Skeletal muscle satellite cell (primary cell): ENCODE measurements at regions not wholly inside any gene's neighbourhood (a gene's known extent, or its start where the extent isn't known, plus 50 kb on each side); places are given as distances from the start of the nearest gene placed in this dataset.

Experiments used
- H3K27me3 ChIP-seq: 2 replicates; pipeline ENCODE4 v1.7.0; 2013; ENCODE audit warnings: low read length; ENCODE audit not compliant: control insufficient read depth, insufficient read depth
- H3K36me3 ChIP-seq: 2 replicates; pipeline ENCODE4 v1.7.0; 2013; ENCODE audit warnings: mild to moderate bottlenecking, control low read depth, low read length; ENCODE audit not compliant: insufficient read depth
- H3K4me1 ChIP-seq: 2 replicates; pipeline ENCODE4 v1.7.0; 2013; ENCODE audit warnings: low read length; ENCODE audit not compliant: control insufficient read depth, insufficient read depth
- H3K4me2 ChIP-seq: 2 replicates; pipeline ENCODE4 v1.7.0; 2013; ENCODE audit warnings: mild to moderate bottlenecking, low read length
- H3K4me3 ChIP-seq: 2 replicates; pipeline ENCODE4 v1.7.0; 2013; ENCODE audit warnings: low read length
- H3K9ac ChIP-seq: 2 replicates; pipeline ENCODE4 v1.7.0; 2013; ENCODE audit warnings: mild to moderate bottlenecking, low read depth, low read length, moderate library complexity
- H3K9me3 ChIP-seq: replicated peaks from 2 replicates; pipeline ENCODE4 v1.7.0; 2013; ENCODE audit warnings: mild to moderate bottlenecking, control low read depth, low read length

- Histone ChIP-seq H3K27me3 (no peaks in the 10 kb centered on the region), H3K4me3 (no peak overlapping the region), H3K36me3 (no peaks in the 10 kb centered on the region)
Measured at GRCh38 chr6:163985710-163986109, 571.2 kb downstream of the QKI start.

GRCh38 chr6:163985040-163985439, 570.5 kb downstream of the QKI start:
- Histone ChIP-seq H3K36me3 (no peaks in the 10 kb centered on the region), H3K27me3 (no peaks in the 10 kb centered on the region), H3K4me1 (no peaks in the 10 kb centered on the region), H3K9ac (no peak overlapping the region), H3K4me3 (no peak overlapping the region), H3K9me3 (no peaks in the 10 kb centered on the region), H3K4me2 (no peak overlapping the region)

More at GRCh38 chr6:163985710-163986109, 571.2 kb downstream of the QKI start:
- Histone ChIP-seq H3K9me3 (no peaks in the 10 kb centered on the region), H3K9ac (no peak overlapping the region), H3K4me2 (no peak overlapping the region), H3K4me1 (no peaks in the 10 kb centered on the region)

- no peak overlapping the region for H3K4me2 ChIP-seq
- no peaks in the 10 kb centered on the region for H3K36me3 ChIP-seq
- no peaks in the 10 kb centered on the region for H3K27me3 ChIP-seq
- no peak overlapping the region for H3K4me3 ChIP-seq
- H3K9ac ChIP-seq, result no peak overlapping the region
- H3K9me3 ChIP-seq, result no peaks in the 10 kb centered on the region
- H3K4me1 ChIP-seq, result no peaks in the 10 kb centered on the region
Measured at GRCh38 chr6:163984124-163984936, 569.8 kb downstream of the QKI start.

GRCh38 chr6:163983679-163984078, 569.2 kb downstream of the QKI start:
- no peak overlapping the region for H3K9ac ChIP-seq

GRCh38 chr6:163974322-163974721, 559.8 kb downstream of the QKI start:
- H3K36me3 ChIP-seq, result no peaks in the 10 kb centered on the region
- H3K9me3 ChIP-seq, result no peaks in the 10 kb centered on the region
- no peaks in the 10 kb centered on the region for H3K4me1 ChIP-seq
- no peaks in the 10 kb centered on the region for H3K27me3 ChIP-seq
- H3K9ac ChIP-seq, result no peak overlapping the region
- H3K4me3 ChIP-seq, result no peak overlapping the region
- no peak overlapping the region for H3K4me2 ChIP-seq

More at GRCh38 chr6:163983679-163984078, 569.2 kb downstream of the QKI start:
- H3K4me1 ChIP-seq, result no peaks in the 10 kb centered on the region
- no peak overlapping the region for H3K4me3 ChIP-seq
- H3K36me3 ChIP-seq, result no peaks in the 10 kb centered on the region
- no peaks in the 10 kb centered on the region for H3K27me3 ChIP-seq
- no peak overlapping the region for H3K4me2 ChIP-seq
- no peaks in the 10 kb centered on the region for H3K9me3 ChIP-seq

GRCh38 chr6:163971841-163972838, 557.6 kb downstream of the QKI start:
- no peaks in the 10 kb centered on the region for H3K4me1 ChIP-seq
- no peaks in the 10 kb centered on the region for H3K9me3 ChIP-seq
- H3K4me2 ChIP-seq, result no peak overlapping the region
- H3K9ac ChIP-seq, result no peak overlapping the region
- H3K36me3 ChIP-seq, result no peaks in the 10 kb centered on the region
- H3K27me3 ChIP-seq, result no peaks in the 10 kb centered on the region
- no peak overlapping the region for H3K4me3 ChIP-seq

GRCh38 chr6:163970846-163971564, 556.5 kb downstream of the QKI start:
- no peak overlapping the region for H3K9ac ChIP-seq
- H3K4me1 ChIP-seq, result peaks cover 3% of the 10 kb centered on the region
- H3K4me3 ChIP-seq, result no peak overlapping the region
- no peaks in the 10 kb centered on the region for H3K27me3 ChIP-seq
- H3K36me3 ChIP-seq, result no peaks in the 10 kb centered on the region
- H3K9me3 ChIP-seq, result no peaks in the 10 kb centered on the region
- H3K4me2 ChIP-seq, result no peak overlapping the region

- Histone ChIP-seq H3K36me3 (no peaks in the 10 kb centered on the region), H3K9me3 (no peaks in the 10 kb centered on the region), H3K4me1 (peaks cover 3% of the 10 kb centered on the region), H3K4me3 (no peak overlapping the region), H3K4me2 (no peak overlapping the region), H3K9ac (no peak overlapping the region), H3K27me3 (no peaks in the 10 kb centered on the region)
Measured at GRCh38 chr6:163965426-163966348, 551.2 kb downstream of the QKI start.

- Histone ChIP-seq H3K36me3 (no peaks in the 10 kb centered on the region), H3K4me3 (no peak overlapping the region)
Measured at GRCh38 chr6:163964789-163965188, 550.3 kb downstream of the QKI start.

GRCh38 chr6:163963205-163964120, 548.9 kb downstream of the QKI start:
- Histone ChIP-seq H3K4me3 (no peak overlapping the region), H3K27me3 (no peaks in the 10 kb centered on the region), H3K4me2 (no peak overlapping the region), H3K4me1 (peaks cover 3% of the 10 kb centered on the region), H3K9ac (no peak overlapping the region), H3K36me3 (no peaks in the 10 kb centered on the region), H3K9me3 (no peaks in the 10 kb centered on the region)

More at GRCh38 chr6:163964789-163965188, 550.3 kb downstream of the QKI start:
- no peaks in the 10 kb centered on the region for H3K27me3 ChIP-seq
- no peak overlapping the region for H3K4me2 ChIP-seq
- peaks cover 3% of the 10 kb centered on the region for H3K4me1 ChIP-seq
- H3K9ac ChIP-seq, result no peak overlapping the region
- no peaks in the 10 kb centered on the region for H3K9me3 ChIP-seq
